H7 (cell line): ENCODE measurements at regions not wholly inside any gene's neighbourhood (a gene's known extent, or its start where the extent isn't known, plus 50 kb on each side); places are given as distances from the start of the nearest gene placed in this dataset.
"Not testable (repeated sequence)": the region's sequence is repeated elsewhere in the genome, so short reads cannot be mapped to it uniquely, and the experiment has no call there.

Experiments used
- DNase-seq: peaks from one replicate; pipeline ENCODE4 v3.0.0; 2012
- H3K27me3 ChIP-seq: 2 replicates; pipeline ENCODE4 v1.6.0; 2011; ENCODE audit warnings: mild to moderate bottlenecking, low read length; ENCODE audit not compliant: control insufficient read depth, insufficient read depth
- H3K36me3 ChIP-seq: replicated peaks from 2 replicates; pipeline ENCODE4 v1.5.1; 2011; ENCODE audit warnings: low read length; ENCODE audit not compliant: control insufficient read depth, insufficient read depth
- H3K4me3 ChIP-seq: 2 replicates; pipeline ENCODE4 v1.5.1; 2011; ENCODE audit warnings: low read depth, mild to moderate bottlenecking, control low read depth, low read length, moderate library complexity; ENCODE audit not compliant: insufficient read depth

- H3K27me3 ChIP-seq, H3K36me3 ChIP-seq, H3K4me3 ChIP-seq, DNase-seq: not testable (repeated sequence)
Measured at GRCh38 chr21:32968103-32968502, 57.6 kb upstream of the OLIG2 start.

DNA sequence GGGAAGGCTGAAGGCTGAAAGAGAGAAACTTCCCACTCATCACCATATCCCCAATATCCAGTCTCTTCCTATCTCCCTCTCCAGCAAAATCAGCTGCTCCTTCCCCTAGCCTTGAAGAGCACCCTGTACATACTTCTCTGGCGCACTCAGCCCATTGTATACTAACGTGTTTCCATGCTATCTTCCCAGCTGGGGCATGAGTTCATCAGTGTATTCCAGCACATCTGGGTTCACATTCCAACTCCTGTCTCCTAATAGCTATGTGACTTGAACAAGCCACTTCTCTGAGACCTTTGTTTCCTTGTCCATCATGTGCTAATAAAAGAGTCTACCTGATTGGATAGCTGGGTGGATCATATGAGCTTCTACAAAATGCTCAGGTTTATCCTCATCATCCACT lies 51.1 kb upstream of the OLIG2 start:
- Histone ChIP-seq H3K4me3 (no peak overlapping the region), H3K27me3 (no peaks in the 10 kb centered on the region; the same call in 1 of the 2 replicates), H3K36me3 (no peaks in the 10 kb centered on the region)
- no peak for DNase-seq

DNA sequence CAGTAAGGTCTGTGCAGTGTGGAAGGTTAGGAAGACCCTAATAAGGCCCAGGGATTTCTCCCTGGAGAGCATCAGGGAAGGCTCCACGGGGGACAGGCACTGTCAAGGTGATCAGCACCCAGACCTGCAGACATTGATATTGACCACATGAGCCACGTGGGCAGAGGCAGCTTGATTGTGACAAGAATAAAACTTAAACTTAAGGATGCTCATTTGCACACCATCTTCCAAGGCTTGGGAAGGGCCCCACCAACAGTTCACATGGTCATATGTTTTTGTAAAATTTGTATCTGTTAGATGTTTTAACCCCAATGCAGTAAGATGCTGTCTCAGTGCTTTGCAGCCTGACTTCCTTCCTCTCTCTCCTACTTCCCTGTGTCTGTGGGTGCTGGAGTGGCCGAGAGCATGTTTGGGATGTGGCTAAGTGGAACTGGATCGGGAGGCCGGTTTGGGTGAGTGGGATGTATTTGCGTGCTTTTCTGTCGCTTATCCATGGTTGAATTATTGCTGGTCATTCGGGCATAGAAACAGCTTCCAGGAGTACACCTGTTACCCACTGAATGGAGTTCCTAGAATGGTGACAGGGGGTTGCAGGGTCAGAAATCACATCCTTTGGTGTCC lies 49.8 kb upstream of the OLIG2 start:
- no peak overlapping the region for H3K4me3 ChIP-seq
- H3K27me3 ChIP-seq: no peaks in the 10 kb centered on the region; the same call in 1 of the 2 replicates
- no peaks in the 10 kb centered on the region for H3K36me3 ChIP-seq
- DNase-seq: no peak
